Ovary (tissue), 3 donors: ENCODE measurements at regions not wholly inside any gene's neighbourhood (a gene's known extent, or its start where the extent isn't known, plus 50 kb on each side); places are given as distances from the start of the nearest gene placed in this dataset.

Experiments used
- CTCF ChIP-seq, 3 donors: fragments of 450-650 bp in 2 of 3; fragments of 200-600 bp in 1 of 3; IDR thresholded peaks; one replicate each; pipeline versions ENCODE4 v1.5.1 to v1.8.0; 2016 to 2022; ENCODE audit warnings: antibody characterized with exemption in 3 of 3, mild to moderate bottlenecking in 1 of 3
- EP300 ChIP-seq: sonication (generic); formaldehyde crosslinking; IDR thresholded peaks from one replicate; pipeline ENCODE4 v1.6.1; 2017; ENCODE audit warnings: antibody characterized with exemption
- POLR2A ChIP-seq: fragments of 450-650 bp; IDR thresholded peaks from one replicate; pipeline ENCODE4 v1.6.1; 2017; ENCODE audit warnings: antibody characterized with exemption, mild to moderate bottlenecking, moderate library complexity
- donor health status: DM: no; HTN: no; CAD: no.

DNA sequence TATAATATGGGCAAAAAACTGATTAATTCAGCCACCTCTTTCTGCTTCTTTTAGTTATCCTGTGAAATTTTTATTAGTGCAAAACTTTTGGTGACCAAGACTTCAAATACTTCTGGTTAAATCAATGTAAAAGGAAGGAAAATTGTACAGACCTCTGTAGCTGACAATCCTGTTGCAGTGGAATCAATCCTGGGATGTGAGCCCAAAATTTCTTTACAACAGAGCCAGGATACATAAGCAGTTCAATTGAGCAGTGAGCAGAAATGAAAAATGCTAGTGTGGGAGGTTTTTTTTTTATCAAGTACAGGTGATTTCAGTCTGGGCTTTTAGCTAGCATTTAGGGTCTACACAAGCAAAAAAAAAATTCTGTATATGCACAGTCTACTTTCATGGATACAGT lies 398.0 kb downstream of the OTOL1 start:
- TF ChIP-seq CTCF (IDR thresholded peaks at IDR 0.05), result no peak
- TF ChIP-seq EP300, result no peak
- no peak for TF ChIP-seq POLR2A
